ENCODE measurements at regions not wholly inside any gene's neighbourhood (a gene's known extent, or its start where the extent isn't known, plus 50 kb on each side); places are given as distances from the start of the nearest gene placed in this dataset.

DNA sequence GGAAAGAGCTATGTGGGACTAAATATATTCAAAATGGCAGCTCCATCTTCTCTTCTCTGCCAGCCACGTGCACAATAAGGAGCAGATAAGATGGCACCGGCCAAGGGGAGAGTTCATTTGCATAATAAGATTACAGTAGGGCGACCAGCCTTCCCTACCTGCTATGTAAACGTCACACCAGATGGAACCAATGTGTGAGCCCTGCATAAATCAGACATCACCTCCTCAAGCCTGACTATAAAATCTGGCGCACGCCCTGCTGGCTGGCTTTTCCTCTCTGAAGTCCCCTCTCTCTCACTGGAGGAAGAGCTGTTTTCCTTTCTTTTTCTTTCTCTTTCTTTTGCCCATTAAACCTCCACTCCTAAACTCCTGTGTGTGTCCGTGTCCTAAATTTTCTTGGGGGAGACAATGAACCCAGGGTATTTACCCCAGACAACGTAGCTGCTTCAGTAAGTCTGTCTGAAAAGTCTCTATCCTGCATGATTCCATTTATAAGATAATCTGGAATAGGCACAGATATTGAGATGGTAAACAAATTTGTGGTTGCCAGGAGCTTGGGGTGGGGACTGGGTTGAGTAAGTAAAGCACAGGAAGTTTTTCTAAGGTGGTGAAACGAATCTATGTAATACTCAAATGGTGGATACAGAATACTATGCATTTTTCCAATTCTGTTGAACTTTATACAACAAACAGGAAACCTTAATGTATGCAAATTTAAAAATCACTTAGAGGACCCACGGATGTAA is 670.0 kb upstream of the KIRREL3 start:
- no peak overlapping the region for H3K27ac ChIP-seq (ENCODE audit: low read depth, low read length)
- H3K4me3 ChIP-seq (ENCODE audit: low read depth in 1 of 5, low read length in 5 of 5) = no peak overlapping the region
- H3K4me1 ChIP-seq (ENCODE audit: control insufficient read depth in 5 of 5, insufficient read depth in 5 of 5, low read length in 5 of 5) = peaks cover 0 to 6% (median 2%) of the 10 kb centered on the region in 5 donors
- H3K27me3 ChIP-seq (ENCODE audit: control insufficient read depth in 5 of 5, insufficient read depth in 4 of 5, low read length in 5 of 5) = no peaks in the 10 kb centered on the region
- peaks cover 0 to 6% (median 0%) of the 10 kb centered on the region in 5 donors for H3K9me3 ChIP-seq (ENCODE audit: control insufficient read depth in 5 of 5, low read length in 5 of 5)
- H3K36me3 ChIP-seq (ENCODE audit: control insufficient read depth in 5 of 5, insufficient read depth in 5 of 5, low read length in 5 of 5) = no peaks in the 10 kb centered on the region
- no peak overlapping the region for H3K9ac ChIP-seq (ENCODE audit: low read length in 5 of 5)

DNA sequence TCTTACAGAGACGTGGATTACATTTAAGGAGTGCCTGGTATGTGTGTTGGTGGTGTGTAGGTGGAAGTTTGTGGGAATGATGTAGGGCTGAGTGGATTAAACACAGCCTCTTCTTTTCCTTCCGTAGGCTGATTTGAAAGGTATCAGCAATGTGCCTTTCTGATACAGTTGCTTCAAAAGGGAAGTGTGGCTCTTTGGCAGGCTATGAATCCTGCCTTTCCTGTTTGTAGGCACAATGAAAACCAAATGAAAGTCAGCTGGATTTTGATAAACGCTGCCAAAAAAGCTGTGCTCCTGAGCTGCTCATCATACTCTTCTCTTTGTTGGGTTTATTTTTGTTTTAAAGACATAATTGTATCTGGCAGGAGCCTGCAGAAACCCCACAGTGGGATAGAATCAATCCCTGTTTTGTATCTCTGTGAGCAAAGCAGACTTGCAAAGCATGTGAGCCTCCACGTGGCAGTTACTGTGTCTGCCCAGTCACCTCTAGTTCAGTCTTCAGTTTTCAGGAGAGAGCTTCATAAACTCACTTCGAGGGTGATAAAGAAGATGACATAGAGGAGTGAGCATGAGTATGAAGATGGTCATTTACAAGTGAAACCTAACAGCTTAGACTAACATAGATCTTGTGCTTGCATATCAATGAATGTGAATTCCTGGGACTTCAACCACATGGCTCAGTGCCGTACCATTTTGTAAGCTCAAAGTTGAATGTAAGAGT is 655.7 kb upstream of the KIRREL3 start:
- no peaks in the 10 kb centered on the region for H3K4me1 ChIP-seq (ENCODE audit: control insufficient read depth in 5 of 5, insufficient read depth in 5 of 5, low read length in 5 of 5)
- no peak overlapping the region for H3K4me3 ChIP-seq (ENCODE audit: low read depth in 1 of 5, low read length in 5 of 5)
- no peak overlapping the region for H3K27ac ChIP-seq (ENCODE audit: low read depth, low read length)
- peaks cover 0 to 8% (median 4%) of the 10 kb centered on the region in 5 donors for H3K9me3 ChIP-seq (ENCODE audit: control insufficient read depth in 5 of 5, low read length in 5 of 5)
- H3K36me3 ChIP-seq (ENCODE audit: control insufficient read depth in 5 of 5, insufficient read depth in 5 of 5, low read length in 5 of 5) = no peaks in the 10 kb centered on the region
- no peaks in the 10 kb centered on the region for H3K27me3 ChIP-seq (ENCODE audit: control insufficient read depth in 5 of 5, insufficient read depth in 4 of 5, low read length in 5 of 5)
- H3K9ac ChIP-seq (ENCODE audit: low read length in 5 of 5) = no peak overlapping the region

DNA sequence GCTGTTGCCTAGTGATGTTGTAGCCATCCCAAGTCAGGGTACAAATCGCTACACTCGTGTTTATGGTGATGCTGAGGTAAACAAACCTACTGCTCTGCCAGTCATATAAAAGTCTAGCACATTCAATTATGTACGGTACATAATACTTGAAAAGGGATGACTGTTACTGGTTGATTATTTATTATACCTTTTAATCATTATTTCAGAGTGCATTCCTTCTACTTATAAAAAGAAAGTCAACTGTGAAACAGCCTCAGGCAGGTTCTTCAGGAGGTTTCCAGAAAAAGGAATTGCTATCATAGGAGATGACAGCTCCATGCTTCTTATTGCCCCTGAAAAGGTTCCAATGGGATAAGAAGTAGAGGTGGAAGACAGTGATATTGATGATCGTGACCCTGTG is 652.5 kb upstream of the KIRREL3 start:
- no peaks in the 10 kb centered on the region for H3K4me1 ChIP-seq (ENCODE audit: control insufficient read depth in 5 of 5, insufficient read depth in 5 of 5, low read length in 5 of 5)
- peaks cover 0 to 8% (median 4%) of the 10 kb centered on the region in 5 donors for H3K9me3 ChIP-seq (ENCODE audit: control insufficient read depth in 5 of 5, low read length in 5 of 5)
- H3K9ac ChIP-seq (ENCODE audit: low read length in 5 of 5) = no peak overlapping the region
- H3K27me3 ChIP-seq (ENCODE audit: control insufficient read depth in 5 of 5, insufficient read depth in 4 of 5, low read length in 5 of 5) = no peaks in the 10 kb centered on the region
- H3K36me3 ChIP-seq (ENCODE audit: control insufficient read depth in 5 of 5, insufficient read depth in 5 of 5, low read length in 5 of 5) = no peaks in the 10 kb centered on the region
- H3K27ac ChIP-seq (ENCODE audit: low read depth, low read length) = no peak overlapping the region
- H3K4me3 ChIP-seq (ENCODE audit: low read depth in 1 of 5, low read length in 5 of 5) = no peak overlapping the region

DNA sequence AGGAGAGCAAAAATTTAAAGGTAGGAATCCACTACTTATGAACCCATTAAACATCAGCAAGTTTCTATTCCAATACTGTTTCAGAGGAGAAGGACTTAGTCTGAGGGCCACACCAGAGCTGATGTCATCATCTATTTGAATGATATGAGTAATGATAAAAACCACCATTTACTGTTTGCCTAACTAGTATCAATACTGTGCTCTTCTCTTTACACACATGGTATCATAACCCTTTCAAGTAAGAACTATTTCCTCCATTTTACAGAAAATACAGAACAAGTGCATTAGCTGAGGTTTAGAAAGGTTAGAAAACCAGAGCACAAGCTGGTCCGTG is 651.3 kb upstream of the KIRREL3 start:
- H3K27ac ChIP-seq (ENCODE audit: low read depth, low read length) = no peak overlapping the region
- no peak overlapping the region for H3K4me3 ChIP-seq (ENCODE audit: low read depth in 1 of 5, low read length in 5 of 5)
- H3K9me3 ChIP-seq (ENCODE audit: control insufficient read depth in 5 of 5, low read length in 5 of 5) = no peaks in the 10 kb centered on the region
- H3K9ac ChIP-seq (ENCODE audit: low read length in 5 of 5) = no peak overlapping the region
- no peaks in the 10 kb centered on the region for H3K4me1 ChIP-seq (ENCODE audit: control insufficient read depth in 5 of 5, insufficient read depth in 5 of 5, low read length in 5 of 5)
- no peaks in the 10 kb centered on the region for H3K27me3 ChIP-seq (ENCODE audit: control insufficient read depth in 5 of 5, insufficient read depth in 4 of 5, low read length in 5 of 5)
- H3K36me3 ChIP-seq (ENCODE audit: control insufficient read depth in 5 of 5, insufficient read depth in 5 of 5, low read length in 5 of 5) = no peaks in the 10 kb centered on the region

DNA sequence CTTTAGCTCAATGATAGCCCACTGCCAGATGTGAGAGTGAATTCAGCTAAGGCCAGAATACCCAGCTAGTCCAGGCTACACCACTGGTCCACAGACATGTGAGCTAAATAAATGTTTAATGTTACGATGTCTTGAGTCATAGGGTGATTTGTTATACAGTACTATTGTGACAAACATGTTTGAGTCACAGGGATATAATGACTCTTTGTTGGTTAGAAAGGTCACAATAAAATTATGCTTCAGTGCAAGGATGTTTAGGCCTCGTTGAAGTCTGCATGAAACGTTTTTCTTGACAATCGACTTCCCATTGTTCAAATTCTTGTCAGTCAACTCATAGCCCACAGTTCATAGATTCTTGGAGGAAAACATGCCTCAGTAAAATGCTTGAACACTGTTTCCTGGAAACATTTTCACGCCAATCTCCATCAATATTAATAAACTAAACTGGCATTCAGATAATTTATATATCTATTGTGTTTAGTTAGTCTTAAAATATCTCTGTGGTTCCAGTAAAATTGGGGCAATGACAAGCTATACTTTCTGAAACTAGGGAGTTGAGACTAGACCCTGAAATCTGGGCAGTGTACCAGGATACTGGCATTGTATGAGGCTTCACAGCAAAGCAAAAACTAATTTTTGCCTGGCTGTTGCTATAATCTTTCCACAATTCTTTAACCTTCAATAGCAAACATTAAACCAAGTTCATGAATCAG is 650.8 kb upstream of the KIRREL3 start:
- Histone ChIP-seq H3K9me3 (ENCODE audit: control insufficient read depth in 5 of 5, low read length in 5 of 5) (no peaks in the 10 kb centered on the region), H3K27me3 (ENCODE audit: control insufficient read depth in 5 of 5, insufficient read depth in 4 of 5, low read length in 5 of 5) (no peaks in the 10 kb centered on the region), H3K27ac (ENCODE audit: low read depth, low read length) (no peak overlapping the region), H3K4me3 (ENCODE audit: low read depth in 1 of 5, low read length in 5 of 5) (no peak overlapping the region), H3K9ac (ENCODE audit: low read length in 5 of 5) (no peak overlapping the region), H3K4me1 (ENCODE audit: control insufficient read depth in 5 of 5, insufficient read depth in 5 of 5, low read length in 5 of 5) (no peaks in the 10 kb centered on the region), H3K36me3 (ENCODE audit: control insufficient read depth in 5 of 5, insufficient read depth in 5 of 5, low read length in 5 of 5) (no peaks in the 10 kb centered on the region)

DNA sequence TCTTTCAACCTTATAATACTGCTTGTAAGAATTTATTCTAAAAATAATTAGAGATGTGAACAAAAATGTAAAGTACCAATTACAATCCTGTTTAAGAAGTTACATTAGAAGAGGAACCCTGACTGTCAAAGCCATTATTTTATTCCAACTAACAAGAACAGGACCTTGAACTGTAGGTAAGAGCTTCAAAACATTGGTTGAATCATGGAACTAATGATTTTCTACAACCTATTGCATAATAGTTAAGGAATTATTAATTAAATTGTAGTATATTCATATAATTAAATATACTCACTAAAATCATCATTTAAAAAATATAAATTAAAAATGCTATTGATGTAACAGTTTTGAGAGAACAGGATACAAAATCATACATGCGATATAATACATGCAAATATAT is 649.4 kb upstream of the KIRREL3 start:
- Histone ChIP-seq H3K4me3 (ENCODE audit: low read depth in 1 of 5, low read length in 5 of 5) (no peak overlapping the region), H3K36me3 (ENCODE audit: control insufficient read depth in 5 of 5, insufficient read depth in 5 of 5, low read length in 5 of 5) (no peaks in the 10 kb centered on the region), H3K4me1 (ENCODE audit: control insufficient read depth in 5 of 5, insufficient read depth in 5 of 5, low read length in 5 of 5) (no peaks in the 10 kb centered on the region), H3K27ac (ENCODE audit: low read depth, low read length) (no peak overlapping the region), H3K9me3 (ENCODE audit: control insufficient read depth in 5 of 5, low read length in 5 of 5) (no peaks in the 10 kb centered on the region), H3K27me3 (ENCODE audit: control insufficient read depth in 5 of 5, insufficient read depth in 4 of 5, low read length in 5 of 5) (no peaks in the 10 kb centered on the region), H3K9ac (ENCODE audit: low read length in 5 of 5) (no peak overlapping the region)

DNA sequence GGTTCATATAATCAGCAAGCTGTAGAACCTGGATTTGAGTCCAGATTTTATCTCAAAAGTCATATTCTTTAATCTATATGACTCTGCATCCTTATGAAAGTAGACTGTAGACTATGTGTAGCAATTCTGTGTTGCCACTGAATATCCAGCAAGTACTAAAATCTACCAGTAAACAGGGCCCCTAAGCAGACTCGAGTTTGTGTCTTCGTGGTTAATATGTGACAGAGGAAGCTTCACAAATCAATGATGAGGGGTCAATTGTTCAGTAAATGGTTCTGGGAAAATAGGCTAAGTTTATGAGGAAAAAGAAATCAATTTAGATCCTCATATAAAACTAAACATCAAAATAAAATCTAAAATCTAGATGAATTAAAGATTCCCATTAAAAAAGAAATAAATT is 648.5 kb upstream of the KIRREL3 start:
- H3K9me3 ChIP-seq (ENCODE audit: control insufficient read depth in 5 of 5, low read length in 5 of 5) = no peaks in the 10 kb centered on the region
- no peak overlapping the region for H3K4me3 ChIP-seq (ENCODE audit: low read depth in 1 of 5, low read length in 5 of 5)
- no peak overlapping the region for H3K27ac ChIP-seq (ENCODE audit: low read depth, low read length)
- no peaks in the 10 kb centered on the region for H3K4me1 ChIP-seq (ENCODE audit: control insufficient read depth in 5 of 5, insufficient read depth in 5 of 5, low read length in 5 of 5)
- H3K9ac ChIP-seq (ENCODE audit: low read length in 5 of 5) = no peak overlapping the region
- no peaks in the 10 kb centered on the region for H3K36me3 ChIP-seq (ENCODE audit: control insufficient read depth in 5 of 5, insufficient read depth in 5 of 5, low read length in 5 of 5)
- H3K27me3 ChIP-seq (ENCODE audit: control insufficient read depth in 5 of 5, insufficient read depth in 4 of 5, low read length in 5 of 5) = no peaks in the 10 kb centered on the region

DNA sequence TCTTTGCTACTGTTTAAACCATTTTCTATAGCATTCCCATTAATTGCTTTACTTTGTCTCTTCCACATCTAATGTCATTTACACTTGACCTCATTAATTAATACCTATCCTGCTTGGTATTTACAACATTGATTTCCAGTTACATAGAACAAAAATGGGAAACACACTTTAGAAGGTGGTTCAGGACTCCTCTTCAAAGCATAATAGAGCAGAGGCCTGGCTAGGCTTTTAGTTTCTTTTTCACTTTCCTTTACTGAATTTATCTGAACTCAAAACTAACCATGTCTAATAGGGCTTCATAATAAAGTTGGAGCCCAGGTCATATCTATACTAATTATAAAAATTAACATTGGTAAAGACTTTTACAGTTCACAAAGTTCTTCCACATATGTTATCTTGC is 648.0 kb upstream of the KIRREL3 start:
- Histone ChIP-seq H3K9me3 (ENCODE audit: control insufficient read depth in 5 of 5, low read length in 5 of 5) (no peaks in the 10 kb centered on the region), H3K27me3 (ENCODE audit: control insufficient read depth in 5 of 5, insufficient read depth in 4 of 5, low read length in 5 of 5) (no peaks in the 10 kb centered on the region), H3K9ac (ENCODE audit: low read length in 5 of 5) (no peak overlapping the region), H3K4me1 (ENCODE audit: control insufficient read depth in 5 of 5, insufficient read depth in 5 of 5, low read length in 5 of 5) (no peaks in the 10 kb centered on the region), H3K27ac (ENCODE audit: low read depth, low read length) (no peak overlapping the region), H3K36me3 (ENCODE audit: control insufficient read depth in 5 of 5, insufficient read depth in 5 of 5, low read length in 5 of 5) (no peaks in the 10 kb centered on the region), H3K4me3 (ENCODE audit: low read depth in 1 of 5, low read length in 5 of 5) (no peak overlapping the region)

DNA sequence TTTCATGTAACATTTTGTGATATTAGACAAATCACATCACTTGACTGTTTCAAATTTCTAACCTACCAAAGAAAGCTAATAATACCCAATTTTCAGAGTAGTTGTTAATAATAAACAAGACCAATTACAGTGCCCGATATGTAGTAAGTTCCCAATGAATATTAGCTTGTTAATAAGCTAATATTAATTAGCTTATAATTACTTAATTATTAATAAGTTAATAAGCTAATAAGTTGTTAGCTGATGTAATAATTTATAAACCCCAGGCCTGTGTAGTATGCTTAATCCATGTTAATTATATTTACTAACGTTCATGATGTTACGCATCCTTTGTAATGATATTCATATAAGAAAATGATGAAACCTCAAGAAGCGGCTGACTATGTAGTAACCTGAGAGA is 643.8 kb upstream of the KIRREL3 start:
- H3K36me3 ChIP-seq (ENCODE audit: control insufficient read depth in 5 of 5, insufficient read depth in 5 of 5, low read length in 5 of 5) = no peaks in the 10 kb centered on the region
- no peak overlapping the region for H3K4me3 ChIP-seq (ENCODE audit: low read depth in 1 of 5, low read length in 5 of 5)
- H3K9ac ChIP-seq (ENCODE audit: low read length in 5 of 5) = no peak overlapping the region
- H3K4me1 ChIP-seq (ENCODE audit: control insufficient read depth in 5 of 5, insufficient read depth in 5 of 5, low read length in 5 of 5) = no peaks in the 10 kb centered on the region
- no peaks in the 10 kb centered on the region for H3K9me3 ChIP-seq (ENCODE audit: control insufficient read depth in 5 of 5, low read length in 5 of 5)
- H3K27me3 ChIP-seq (ENCODE audit: control insufficient read depth in 5 of 5, insufficient read depth in 4 of 5, low read length in 5 of 5) = no peaks in the 10 kb centered on the region
- H3K27ac ChIP-seq (ENCODE audit: low read depth, low read length) = no peak overlapping the region
